ENCODE measurements at regions not wholly inside any gene's neighbourhood (a gene's known extent, or its start where the extent isn't known, plus 50 kb on each side); places are given as distances from the start of the nearest gene placed in this dataset.
"Not testable (repeated sequence)": the region's sequence is repeated elsewhere in the genome, so short reads cannot be mapped to it uniquely, and the experiment has no call there.

DNA sequence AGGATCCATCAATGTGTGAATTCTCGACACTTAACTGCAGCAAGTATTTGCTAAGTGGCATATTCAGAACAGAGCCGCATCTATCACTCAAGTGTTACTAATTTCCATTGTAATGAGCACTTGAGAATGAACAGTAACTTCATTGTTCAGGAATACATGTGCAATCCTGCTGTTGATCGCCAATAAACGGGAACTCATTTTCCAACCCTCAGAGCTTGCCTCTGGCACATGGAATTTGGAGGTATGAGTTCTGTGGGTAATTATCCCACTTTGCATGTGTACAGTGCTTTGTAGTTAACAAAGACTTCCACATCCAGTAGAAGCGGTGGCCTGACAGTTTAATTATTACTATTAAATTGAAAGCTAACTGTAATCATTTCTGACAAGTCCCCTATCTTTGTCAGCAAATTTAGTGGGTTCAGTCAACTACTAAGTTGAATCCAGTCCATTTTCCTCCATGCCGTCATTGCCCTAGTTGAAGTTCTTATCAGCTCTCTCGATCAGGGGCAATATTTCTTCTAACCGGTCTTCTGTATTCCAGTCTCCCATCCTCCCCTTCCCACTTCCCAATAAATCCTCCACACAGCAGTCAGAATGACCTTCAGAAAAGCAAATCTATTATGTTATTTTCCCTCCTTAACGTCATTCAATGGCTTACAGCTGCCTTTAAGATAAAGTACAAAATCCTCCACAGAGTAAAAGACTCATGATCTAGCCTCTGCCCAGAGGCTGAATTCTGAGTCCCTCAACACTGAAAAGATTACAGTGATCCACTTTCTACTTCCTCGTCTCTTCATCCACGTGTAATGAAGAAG lies 62.4 kb upstream of the GBA3 start:
- DNase-seq (ENCODE audit: low read depth) = not testable (repeated sequence)

DNA sequence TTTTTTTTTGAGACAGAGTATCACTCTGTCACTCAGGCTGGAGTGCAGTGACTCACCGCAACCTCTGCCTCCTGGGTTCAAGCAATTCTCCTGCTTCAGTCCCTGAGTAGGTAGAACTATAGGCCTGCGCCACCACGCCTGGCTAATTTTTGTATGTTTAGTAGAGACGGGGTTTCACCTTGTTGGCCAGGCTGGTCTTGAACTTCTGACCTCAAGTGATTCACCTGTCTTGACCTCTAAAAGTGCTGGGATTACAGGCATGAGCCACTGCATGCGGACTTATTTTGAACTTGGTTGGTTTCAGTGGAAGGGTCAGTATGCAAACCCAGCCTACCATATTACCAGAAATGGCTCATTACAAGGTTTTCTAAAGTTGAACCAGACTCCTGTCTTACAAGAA lies 61.6 kb upstream of the GBA3 start:
- DNase-seq (ENCODE audit: low read depth) = not testable (repeated sequence)

DNA sequence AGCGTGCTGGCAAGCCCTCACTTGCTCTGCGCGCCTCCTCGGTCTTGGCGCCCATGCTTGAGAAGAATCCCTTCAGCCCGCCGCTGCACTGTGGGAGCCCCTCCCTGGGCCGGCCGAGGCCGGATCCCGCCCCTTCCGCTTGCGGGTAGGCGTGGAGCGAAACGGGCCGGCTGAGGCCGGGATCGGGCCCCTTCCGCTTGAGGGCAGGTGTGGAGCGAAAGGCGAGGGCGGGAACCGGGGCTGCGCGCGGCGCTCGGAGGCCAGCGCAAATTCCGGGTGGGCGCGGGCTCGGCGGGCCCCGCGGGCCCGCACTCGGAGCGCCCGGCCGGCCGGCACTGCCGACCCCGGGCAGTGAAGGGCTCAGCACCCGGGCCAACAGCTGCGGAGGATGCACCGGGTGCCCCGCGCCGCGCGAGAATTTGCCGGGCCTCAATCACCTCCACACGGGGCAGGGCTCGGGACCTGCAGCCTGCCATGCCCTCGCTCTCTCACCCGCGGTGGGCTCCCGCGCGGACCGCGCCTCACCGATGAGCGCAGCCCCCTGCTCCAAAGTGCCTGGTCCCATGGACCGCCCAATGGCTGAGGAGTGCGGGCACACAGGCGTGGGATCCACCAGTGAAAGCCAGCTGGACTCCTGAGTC lies 58.1 kb upstream of the GBA3 start:
- no peak for DNase-seq (ENCODE audit: low read depth)

DNA sequence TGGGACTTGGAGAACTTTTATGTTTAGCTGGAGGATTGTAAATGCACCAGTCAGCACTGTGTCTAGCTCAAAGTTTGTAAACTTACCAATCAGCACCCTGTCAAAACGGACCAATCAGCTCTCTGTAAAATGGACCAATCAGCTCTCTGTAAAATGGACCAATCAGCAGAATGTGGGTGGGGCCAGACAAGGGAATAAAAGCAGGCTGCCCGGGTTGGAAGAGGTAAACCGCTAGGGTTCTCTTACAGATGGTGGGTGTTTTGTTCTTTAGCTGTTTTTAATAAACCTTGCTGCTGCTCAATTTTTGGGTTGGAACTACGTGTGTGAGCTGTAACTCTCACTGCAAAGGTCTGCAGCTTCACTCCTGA lies 57.6 kb upstream of the GBA3 start:
- DNase-seq (ENCODE audit: low read depth) = not testable (repeated sequence)

DNA sequence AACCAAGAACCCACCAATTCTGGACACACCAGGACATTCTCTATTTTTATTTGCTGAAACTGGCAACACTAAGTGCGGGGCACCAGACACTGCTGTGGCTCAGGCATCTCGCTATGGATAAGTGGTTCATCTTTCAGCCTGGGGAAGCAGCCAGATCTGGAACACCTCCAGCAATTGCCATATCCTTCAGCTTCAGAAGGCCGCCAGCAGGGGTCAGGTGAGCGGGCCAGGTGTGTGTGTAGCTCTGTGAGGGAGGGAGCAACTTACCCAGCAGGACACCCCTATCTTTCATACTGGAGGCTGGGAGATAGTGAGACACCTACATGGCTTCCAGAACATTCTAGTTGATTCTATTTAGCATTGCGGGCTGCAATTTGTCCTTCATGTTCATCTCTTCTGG lies 57.0 kb upstream of the GBA3 start:
- DNase-seq (ENCODE audit: low read depth) = no peak

DNA sequence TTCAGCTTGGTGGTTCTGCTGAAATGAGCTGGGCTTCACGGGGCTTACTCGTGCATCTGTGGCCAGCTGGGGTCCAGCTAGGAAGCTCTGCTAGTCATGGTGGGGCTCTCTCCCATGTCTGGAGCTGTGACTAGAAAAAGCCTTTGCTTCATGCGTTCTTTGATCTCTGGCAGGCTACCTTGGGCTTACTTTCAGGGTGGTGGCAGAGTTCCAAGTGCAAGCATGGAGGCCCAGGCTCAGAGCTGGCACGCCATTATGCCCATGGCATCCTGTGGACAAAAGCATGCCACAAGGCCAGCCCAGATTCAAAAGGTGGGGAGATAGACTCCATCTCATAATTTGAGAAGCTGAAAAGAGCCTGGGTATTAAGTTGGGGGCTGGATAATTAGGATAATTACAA lies 55.4 kb upstream of the GBA3 start:
- no peak for DNase-seq (ENCODE audit: low read depth)
